H1 (cell line): ENCODE measurements at regions not wholly inside any gene's neighbourhood (a gene's known extent, or its start where the extent isn't known, plus 50 kb on each side); places are given as distances from the start of the nearest gene placed in this dataset.

Source experiments
- FOSL1 ChIP-seq: IDR thresholded peaks from 2 replicates; pipeline ENCODE4 v1.6.1; 2011; ENCODE audit warnings: mild to moderate bottlenecking, low read depth, low read length, moderate library complexity; ENCODE audit not compliant: insufficient read depth
- GABPA ChIP-seq: IDR thresholded peaks from 2 replicates; pipeline ENCODE4 v1.6.1; 2011; ENCODE audit warnings: mild to moderate bottlenecking, low read length, moderate library complexity, borderline replicate concordance; ENCODE audit not compliant: insufficient read depth
- HDAC2 ChIP-seq, 2 experiments: fragments of 300-600 bp in 1 of 2; sonication (generic) in 1 of 2; IDR thresholded peaks; 2 replicates each; pipeline ENCODE4 v1.6.1; 2011 to 2012; ENCODE audit warnings: low read depth in 2 of 2, low read length in 2 of 2, mild to moderate bottlenecking in 2 of 2, moderate library complexity in 2 of 2, borderline replicate concordance in 1 of 2, inconsistent platforms in 1 of 2
- PHF8 ChIP-seq: fragments of 200-600 bp; sonication (generic); conservative IDR thresholded peaks from 2 replicates; pipeline ENCODE4 v1.7.1; 2012; ENCODE audit warnings: low read depth, mild to moderate bottlenecking, inconsistent platforms, low read length, moderate library complexity
- SP4 ChIP-seq: IDR thresholded peaks from 2 replicates; pipeline ENCODE4 v1.6.1; 2012; ENCODE audit warnings: low read length, inconsistent platforms
- TCF12 ChIP-seq: IDR thresholded peaks from 2 replicates; pipeline ENCODE4 v1.6.1; 2011; ENCODE audit warnings: low read depth, mild to moderate bottlenecking, low read length

DNA sequence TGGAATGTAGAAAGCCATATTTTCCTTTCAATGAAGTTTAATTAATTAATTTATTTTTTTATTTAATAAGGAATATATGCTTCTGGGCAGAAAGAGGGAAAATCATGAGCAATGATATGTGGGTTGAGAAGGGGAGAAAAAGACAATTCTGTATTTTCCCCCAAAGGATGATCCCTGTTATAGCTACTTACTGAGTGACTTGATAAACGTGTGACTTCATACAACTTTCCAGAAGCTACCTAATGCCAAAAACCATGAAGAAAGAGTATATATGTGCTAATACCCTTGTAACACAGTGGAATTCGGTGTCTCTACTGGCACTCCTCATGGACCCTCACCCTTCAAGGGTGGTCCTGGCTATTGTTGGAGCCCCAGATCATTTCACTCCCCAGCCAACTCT is 335.0 kb upstream of the KLF4 start (continued):
- no peak for TF ChIP-seq FOSL1
- TF ChIP-seq GABPA, result no peak
- TF ChIP-seq PHF8, result no peak
- TF ChIP-seq SP4, result no peak
- TF ChIP-seq TCF12, result no peak
- no peak for TF ChIP-seq HDAC2 (IDR thresholded peaks at IDR 0.05; ENCODE audit: borderline replicate concordance in 1 of 2, low read depth in 2 of 2, low read length in 2 of 2)
